SU-DHL-6 (cell line): ENCODE measurements at regions not wholly inside any gene's neighbourhood (a gene's known extent, or its start where the extent isn't known, plus 50 kb on each side); places are given as distances from the start of the nearest gene placed in this dataset.

ENCODE experiments used
- H2AFZ ChIP-seq: fragments of 200-600 bp; sonication (generic); 2 replicates; pipeline ENCODE4 v1.6.1; 2014; ENCODE audit warnings: low read depth, mild to moderate bottlenecking, moderate library complexity, mixed read lengths, antibody characterized with exemption, low read length; ENCODE audit not compliant: severe bottlenecking
- H3F3A ChIP-seq: fragments of 200-600 bp; shearing (Covaris generic); 2 replicates; pipeline ENCODE4 v1.6.0; 2016; ENCODE audit warnings: antibody characterized with exemption, mild to moderate bottlenecking; ENCODE audit not compliant: insufficient read depth
- H3K27ac ChIP-seq: fragments of 200-600 bp; sonication (generic); 2 replicates; pipeline ENCODE4 v1.5.1; 2016; ENCODE audit warnings: low read depth, mild to moderate bottlenecking, low read length, moderate library complexity, mixed read lengths
- H3K27me3 ChIP-seq: fragments of 200-600 bp; sonication (generic), shearing (Covaris generic); 2 replicates; pipeline ENCODE4 v1.6.0; 2014; ENCODE audit warnings: mild to moderate bottlenecking, low read length
- H3K36me3 ChIP-seq: fragments of 200-600 bp; sonication (generic); 2 replicates; pipeline ENCODE4 v1.6.1; 2014; ENCODE audit warnings: mild to moderate bottlenecking, low read length, mixed read lengths
- H3K4me2 ChIP-seq: fragments of 300-600, 200-600 bp; shearing (Covaris generic), sonication (generic); 2 replicates; pipeline ENCODE4 v1.6.0; 2014; ENCODE audit warnings: low read length, low read depth, mild to moderate bottlenecking; ENCODE audit not compliant: poor library complexity, severe bottlenecking
- H3K4me3 ChIP-seq: fragments of 200-600 bp; sonication (generic); 2 replicates; pipeline ENCODE4 v1.5.1; 2014; ENCODE audit warnings: antibody characterized with exemption, low read length, mild to moderate bottlenecking, mixed read lengths; ENCODE audit not compliant: insufficient read depth, poor library complexity, severe bottlenecking
- H3K79me2 ChIP-seq: fragments of 200-600 bp; sonication (generic); 2 replicates; pipeline ENCODE4 v1.6.1; 2014; ENCODE audit warnings: mild to moderate bottlenecking, low read length, moderate library complexity; ENCODE audit not compliant: insufficient read depth
- H3K9ac ChIP-seq: fragments of 200-600 bp; sonication (generic); 2 replicates; pipeline ENCODE4 v1.7.0; 2014; ENCODE audit warnings: mild to moderate bottlenecking, low read length
- H3K9me2 ChIP-seq: fragments of 200-600 bp; sonication (generic); replicated peaks from 2 replicates; pipeline ENCODE4 v1.6.1; 2014; ENCODE audit warnings: low read length; ENCODE audit not compliant: insufficient read depth
- H3K9me3 ChIP-seq: fragments of 200-600 bp; sonication (generic); 2 replicates; pipeline ENCODE4 v1.6.1; 2014; ENCODE audit warnings: low read length, mixed read lengths; ENCODE audit not compliant: insufficient read depth
- H4K20me1 ChIP-seq: fragments of 200-600 bp; sonication (generic); 2 replicates; pipeline ENCODE4 v1.6.1; 2014; ENCODE audit warnings: low read depth, mild to moderate bottlenecking, antibody characterized with exemption, low read length, moderate library complexity, mixed read lengths
- EZH2phosphoT487 ChIP-seq: fragments of 200-600 bp; sonication (generic), shearing (Covaris generic); conservative IDR thresholded peaks from 2 replicates; pipeline ENCODE4 v1.6.1; 2018; ENCODE audit warnings: mild to moderate bottlenecking, antibody characterized with exemption, low read length, moderate library complexity, mixed read lengths
- TF ChIP-seq, protein P1 (sequence below): fragments of 200-600 bp; sonication (generic); IDR thresholded peaks from one replicate; pipeline ENCODE4 v1.5.1; 2017; ENCODE audit warnings: antibody characterized with exemption, mild to moderate bottlenecking, low read length, moderate library complexity; ENCODE audit not compliant: insufficient read depth, poor library complexity, severe bottlenecking

GRCh38 chr3:31265646-31266428 lies 266.9 kb upstream of the STT3B start:
- Histone ChIP-seq H3K9ac (no peak overlapping the region), H3K27ac (no peak overlapping the region), H3F3A (no peaks in the 10 kb centered on the region), H3K9me2 (no peaks in the 10 kb centered on the region), H3K4me2 (no peak overlapping the region), H3K27me3 (no peaks in the 10 kb centered on the region), H3K4me3 (no peak overlapping the region), H3K79me2 (no peaks in the 10 kb centered on the region), H2AFZ (no peak overlapping the region), H3K9me3 (no peaks in the 10 kb centered on the region), H4K20me1 (no peaks in the 10 kb centered on the region), H3K36me3 (no peaks in the 10 kb centered on the region)
- TF ChIP-seq, protein P1, sequence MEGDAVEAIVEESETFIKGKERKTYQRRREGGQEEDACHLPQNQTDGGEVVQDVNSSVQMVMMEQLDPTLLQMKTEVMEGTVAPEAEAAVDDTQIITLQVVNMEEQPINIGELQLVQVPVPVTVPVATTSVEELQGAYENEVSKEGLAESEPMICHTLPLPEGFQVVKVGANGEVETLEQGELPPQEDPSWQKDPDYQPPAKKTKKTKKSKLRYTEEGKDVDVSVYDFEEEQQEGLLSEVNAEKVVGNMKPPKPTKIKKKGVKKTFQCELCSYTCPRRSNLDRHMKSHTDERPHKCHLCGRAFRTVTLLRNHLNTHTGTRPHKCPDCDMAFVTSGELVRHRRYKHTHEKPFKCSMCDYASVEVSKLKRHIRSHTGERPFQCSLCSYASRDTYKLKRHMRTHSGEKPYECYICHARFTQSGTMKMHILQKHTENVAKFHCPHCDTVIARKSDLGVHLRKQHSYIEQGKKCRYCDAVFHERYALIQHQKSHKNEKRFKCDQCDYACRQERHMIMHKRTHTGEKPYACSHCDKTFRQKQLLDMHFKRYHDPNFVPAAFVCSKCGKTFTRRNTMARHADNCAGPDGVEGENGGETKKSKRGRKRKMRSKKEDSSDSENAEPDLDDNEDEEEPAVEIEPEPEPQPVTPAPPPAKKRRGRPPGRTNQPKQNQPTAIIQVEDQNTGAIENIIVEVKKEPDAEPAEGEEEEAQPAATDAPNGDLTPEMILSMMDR: no peak
- TF ChIP-seq EZH2phosphoT487: no peak

DNA sequence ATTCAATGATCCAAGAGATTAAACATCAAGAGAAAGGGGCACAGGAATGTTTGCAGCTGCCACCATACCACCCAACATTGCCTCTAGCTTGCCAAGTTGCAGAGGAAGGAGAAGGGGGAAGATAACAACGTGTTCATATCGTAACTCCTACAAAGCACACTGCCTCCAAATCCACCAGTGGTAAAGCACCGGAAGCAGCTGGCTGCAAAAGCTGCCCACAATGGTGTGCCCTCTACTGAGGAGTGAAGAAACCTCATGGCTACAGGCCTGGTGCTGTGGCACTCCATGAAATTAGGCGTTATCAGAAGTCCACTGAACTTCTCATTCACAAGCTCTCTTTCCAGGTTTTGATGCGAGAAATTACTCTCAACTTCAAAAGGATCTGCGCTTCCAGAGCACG lies 263.9 kb upstream of the STT3B start:
- no peaks in the 10 kb centered on the region for H3K79me2 ChIP-seq

GRCh38 chr3:31270010-31270409 lies 262.7 kb upstream of the STT3B start:
- H3K4me2 ChIP-seq: no peak overlapping the region
- H4K20me1 ChIP-seq: no peaks in the 10 kb centered on the region
- H3K79me2 ChIP-seq: no peaks in the 10 kb centered on the region
- no peak overlapping the region for H3K27ac ChIP-seq
- H3F3A ChIP-seq: no peaks in the 10 kb centered on the region
- H3K9ac ChIP-seq: no peak overlapping the region
- TF ChIP-seq EZH2phosphoT487: no peak
- TF ChIP-seq, protein P1: no peak
- H2AFZ ChIP-seq: no peak overlapping the region
- no peaks in the 10 kb centered on the region for H3K9me2 ChIP-seq
- no peaks in the 10 kb centered on the region for H3K9me3 ChIP-seq
- no peaks in the 10 kb centered on the region for H3K27me3 ChIP-seq
- no peak overlapping the region for H3K4me3 ChIP-seq
- H3K36me3 ChIP-seq: no peaks in the 10 kb centered on the region

More for the DNA sequence above, 263.9 kb upstream of the STT3B start:
- no peaks in the 10 kb centered on the region for H3K9me3 ChIP-seq
- H3K9me2 ChIP-seq: no peaks in the 10 kb centered on the region
- no peaks in the 10 kb centered on the region for H3K36me3 ChIP-seq
- H2AFZ ChIP-seq: no peak overlapping the region
- TF ChIP-seq EZH2phosphoT487: no peak
- TF ChIP-seq, protein P1: no peak
- no peak overlapping the region for H3K9ac ChIP-seq
- H3K4me3 ChIP-seq: no peak overlapping the region
- H4K20me1 ChIP-seq: no peaks in the 10 kb centered on the region
- H3K27me3 ChIP-seq: no peaks in the 10 kb centered on the region
- H3F3A ChIP-seq: no peaks in the 10 kb centered on the region
- no peak overlapping the region for H3K27ac ChIP-seq
- no peak overlapping the region for H3K4me2 ChIP-seq
